Esophagus squamous epithelium (tissue), 4 donors: ENCODE measurements at regions not wholly inside any gene's neighbourhood (a gene's known extent, or its start where the extent isn't known, plus 50 kb on each side); places are given as distances from the start of the nearest gene placed in this dataset.

ENCODE experiments used
- CTCF ChIP-seq, 6 experiments: fragments of 450-650 bp in 4 of 6; fragments of 200-600 bp in 2 of 6; sonication (generic) in 2 of 6; IDR thresholded peaks; one replicate each; pipeline ENCODE4 v1.5.1; 2016 to 2019; ENCODE audit warnings: antibody characterized with exemption in 6 of 6, mild to moderate bottlenecking in 4 of 6, moderate library complexity in 4 of 6
- POLR2A ChIP-seq, 4 donors: fragments of 450-650 bp; IDR thresholded peaks; one replicate each; pipeline ENCODE4 v1.6.1; 2017; ENCODE audit warnings: antibody characterized with exemption in 4 of 4, mild to moderate bottlenecking in 4 of 4, moderate library complexity in 3 of 4

GRCh38 chr5:67294266-67294938 lies 97.8 kb upstream of the CD180 start:
- TF ChIP-seq POLR2A (IDR thresholded peaks at IDR 0.05) (no peak), CTCF (IDR thresholded peaks at IDR 0.05) (no peak)
